Keratinocyte (primary cell): ENCODE measurements at regions not wholly inside any gene's neighbourhood (a gene's known extent, or its start where the extent isn't known, plus 50 kb on each side); places are given as distances from the start of the nearest gene placed in this dataset.

ENCODE experiments used
- DNase-seq: peaks from one replicate; pipeline ENCODE4 v3.0.0-alpha.2; 2011; ENCODE audit warnings: low read depth, missing footprints, low spot score
- FAIRE-seq: peaks from 2 replicates; lab custom pipeline; 2011; peaks lifted over from hg19 to GRCh38; lab: Jason Lieb, UNC
- H2AFZ ChIP-seq: 2 replicates; pipeline ENCODE4 v1.6.0; 2012; ENCODE audit warnings: low read length, control low read depth, inconsistent platforms; ENCODE audit not compliant: control insufficient read depth
- H3K27ac ChIP-seq: 2 replicates; pipeline ENCODE4 v1.5.1; 2011; ENCODE audit warnings: low read length; ENCODE audit not compliant: control insufficient read depth, insufficient read depth
- H3K27me3 ChIP-seq: 3 replicates; pipeline ENCODE4 v1.6.0; 2011; ENCODE audit warnings: low read length; ENCODE audit not compliant: control insufficient read depth, insufficient read depth; ENCODE audit errors: extremely low read depth
- H3K36me3 ChIP-seq, 2 experiments: 2 replicates in 1 of 2; 3 replicates in 1 of 2; pipeline ENCODE4 v1.5.1; 2011; ENCODE audit warnings: low read length in 2 of 2, mild to moderate bottlenecking in 1 of 2; ENCODE audit not compliant: control insufficient read depth in 2 of 2, insufficient read depth in 2 of 2; ENCODE audit errors: extremely low read depth in 1 of 2
- H3K4me1 ChIP-seq: 3 replicates; pipeline ENCODE4 v1.5.1; 2011; ENCODE audit warnings: low read length; ENCODE audit not compliant: control insufficient read depth, insufficient read depth; ENCODE audit errors: extremely low read depth
- H3K4me2 ChIP-seq: 3 replicates; pipeline ENCODE4 v1.6.0; 2011; ENCODE audit warnings: low read depth, low read length; ENCODE audit not compliant: control insufficient read depth, insufficient read depth; ENCODE audit errors: extremely low read depth
- H3K4me3 ChIP-seq, 3 experiments: fragments of 200-600 bp in 1 of 3; sonication (generic) in 1 of 3; 2 replicates in 2 of 3; 3 replicates in 1 of 3; pipeline ENCODE4 v1.5.1; 2011 to 2016; ENCODE audit warnings: low read length in 3 of 3, mild to moderate bottlenecking in 3 of 3, control low read depth in 2 of 3, inconsistent platforms in 1 of 3, low read depth in 1 of 3, mixed read lengths in 1 of 3, mixed run types in 1 of 3, moderate library complexity in 1 of 3; ENCODE audit not compliant: control insufficient read depth in 2 of 3, insufficient read depth in 2 of 3; ENCODE audit errors: extremely low read depth in 1 of 3
- H3K79me2 ChIP-seq: 2 replicates; pipeline ENCODE4 v1.6.0; 2012; ENCODE audit warnings: low read length; ENCODE audit not compliant: control insufficient read depth, insufficient read depth
- H3K9ac ChIP-seq: 3 replicates; pipeline ENCODE4 v1.6.0; 2011; ENCODE audit warnings: low read length; ENCODE audit not compliant: control insufficient read depth, insufficient read depth; ENCODE audit errors: extremely low read depth
- H3K9me1 ChIP-seq: 3 replicates; pipeline ENCODE4 v1.6.0; 2011; ENCODE audit warnings: low read length; ENCODE audit not compliant: control insufficient read depth, insufficient read depth; ENCODE audit errors: extremely low read depth
- H3K9me3 ChIP-seq: 2 replicates; pipeline ENCODE4 v1.5.1; 2012; ENCODE audit warnings: low read depth, low read length; ENCODE audit not compliant: control insufficient read depth
- H4K20me1 ChIP-seq: 3 replicates; pipeline ENCODE4 v1.6.0; 2011; ENCODE audit warnings: low read length; ENCODE audit not compliant: control insufficient read depth, insufficient read depth; ENCODE audit errors: extremely low read depth
- CTCF ChIP-seq, 3 experiments: IDR thresholded peaks in 1 of 3; conservative IDR thresholded peaks in 1 of 3; optimal IDR thresholded peaks in 1 of 3; 2 replicates in 2 of 3; 3 replicates in 1 of 3; pipeline versions ENCODE3 to v1.5.1; 2011; ENCODE audit warnings: low read length in 3 of 3, mild to moderate bottlenecking in 3 of 3, moderate library complexity in 2 of 3, control low read depth in 1 of 3, inconsistent platforms in 1 of 3; ENCODE audit not compliant: insufficient read depth in 2 of 3; ENCODE audit errors: extremely low read depth in 1 of 3
- EZH2 ChIP-seq: IDR thresholded peaks from one replicate; pipeline ENCODE4 v1.6.1; 2012; ENCODE audit warnings: inconsistent platforms, mild to moderate bottlenecking, low read length, moderate library complexity
- dilution Hi-C: fragments of 300-500 bp; cut with MboI; formaldehyde crosslinking; loops from one replicate; pipeline ENCODE4 v1.7.0; 2020; ENCODE audit warnings: low sequenced_read_pairs; ENCODE audit not compliant: extremely low pct_ligation_motif_present

DNA sequence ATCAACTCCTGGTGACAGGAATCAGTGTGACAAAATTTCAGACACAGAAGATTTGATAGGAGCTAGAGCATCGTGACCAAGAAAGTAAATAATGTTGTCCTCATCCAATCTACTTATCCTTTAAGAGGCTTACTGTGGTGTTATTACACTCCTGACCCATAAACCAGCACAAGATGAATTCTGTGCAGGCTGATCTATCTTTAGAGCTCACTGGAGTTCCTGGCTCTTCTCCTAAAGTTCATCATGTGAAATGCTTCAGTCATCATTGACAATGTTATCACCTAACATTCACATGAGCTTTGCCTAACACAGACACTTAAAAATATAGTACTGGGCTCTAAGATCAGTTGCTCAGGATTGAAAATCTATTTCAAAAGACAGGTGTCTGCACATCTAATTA is 271.0 kb upstream of the HSF2 start:
- Histone ChIP-seq H3K27ac (no peak overlapping the region), H2AFZ (no peak overlapping the region), H3K9me3 (no peaks in the 10 kb centered on the region), H3K9ac (no peak overlapping the region), H3K27me3 (no peaks in the 10 kb centered on the region), H3K4me2 (no peak overlapping the region), H3K9me1 (no peaks in the 10 kb centered on the region), H3K79me2 (no peaks in the 10 kb centered on the region), H4K20me1 (no peaks in the 10 kb centered on the region), H3K4me3 (no peak overlapping the region), H3K4me1 (no peaks in the 10 kb centered on the region), H3K36me3 (no peaks in the 10 kb centered on the region)
- no peak for TF ChIP-seq CTCF (optimal IDR thresholded peaks at IDR 0.05 in 1 of 3, IDR thresholded peaks at IDR 0.05 in 1 of 3, conservative IDR thresholded peaks at IDR 0.05 in 1 of 3; ENCODE audit: extremely low read depth in 1 of 3, insufficient read depth in 2 of 3, low read length in 3 of 3)
- TF ChIP-seq EZH2, result no peak
- dilution Hi-C loops, result no loop called here
- DNase-seq (no peak), FAIRE-seq (no peak)

- H3K4me1 ChIP-seq, result no peaks in the 10 kb centered on the region
- no peaks in the 10 kb centered on the region for H3K9me1 ChIP-seq
- no peak for FAIRE-seq
- DNase-seq, result no peak
- no peaks in the 10 kb centered on the region for H3K79me2 ChIP-seq
- no peak overlapping the region for H3K9ac ChIP-seq
- no peaks in the 10 kb centered on the region for H4K20me1 ChIP-seq
- H3K27ac ChIP-seq, result no peak overlapping the region
- no peaks in the 10 kb centered on the region for H3K36me3 ChIP-seq
- no peak overlapping the region for H3K4me2 ChIP-seq
- dilution Hi-C loops, result no loop called here
- TF ChIP-seq EZH2 (no peak), CTCF (optimal IDR thresholded peaks at IDR 0.05 in 1 of 3, IDR thresholded peaks at IDR 0.05 in 1 of 3, conservative IDR thresholded peaks at IDR 0.05 in 1 of 3; ENCODE audit: extremely low read depth in 1 of 3, insufficient read depth in 2 of 3, low read length in 3 of 3) (no peak)
- H3K9me3 ChIP-seq, result no peaks in the 10 kb centered on the region
- H3K4me3 ChIP-seq, result no peak overlapping the region
- H3K27me3 ChIP-seq, result no peaks in the 10 kb centered on the region
- H2AFZ ChIP-seq, result no peak overlapping the region
These were observed 270.0 kb upstream of the HSF2 start for GRCh38 chr6:122129313-122130025.
